ENCODE measurements at regions not wholly inside any gene's neighbourhood (a gene's known extent, or its start where the extent isn't known, plus 50 kb on each side); places are given as distances from the start of the nearest gene placed in this dataset.

GRCh38 chr4:20106921-20107320 lies 144.8 kb upstream of the SLIT2 start:
- H3K9me3 ChIP-seq, result peaks cover 0 to 4% (median 0%) of the 10 kb centered on the region in 12 donors
- 93 to 98% (median 98%) methylated on average over 2 of the region's 2 CpGs for WGBS, 4 donors
- no peak for DNase-seq
- no peak for TF ChIP-seq CTCF (IDR thresholded peaks at IDR 0.05)
- TF ChIP-seq POLR2A (IDR thresholded peaks at IDR 0.05), result no peak
- intact Hi-C loops (cut with DNase I), result no loop called here
- no peak overlapping the region for H3K27ac ChIP-seq
- H3K36me3 ChIP-seq, result no peaks in the 10 kb centered on the region
- no peak for ATAC-seq
- no peaks in the 10 kb centered on the region for H3K27me3 ChIP-seq
- H3K4me3 ChIP-seq, result no peak overlapping the region
- no peaks in the 10 kb centered on the region for H3K4me1 ChIP-seq

DNA sequence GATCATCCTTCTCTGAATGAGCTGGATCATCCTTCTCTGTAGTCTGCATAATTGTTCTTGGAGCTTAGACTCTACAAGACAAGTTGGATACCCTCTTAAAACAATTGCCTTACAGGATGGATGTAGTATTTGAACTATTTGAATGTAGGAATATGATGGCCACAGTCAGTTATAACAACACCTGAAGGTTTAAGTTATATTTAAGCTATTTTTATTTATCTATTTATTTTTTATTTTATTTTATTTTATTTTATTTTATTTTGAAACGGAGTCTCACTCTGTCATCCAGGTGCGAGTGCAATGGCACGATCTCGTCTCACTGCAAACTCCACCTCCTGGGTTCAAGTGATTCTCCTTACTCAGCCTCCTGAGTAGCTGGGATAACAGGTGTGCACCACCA lies 149.9 kb upstream of the SLIT2 start:
- Histone ChIP-seq H3K27me3 (no peaks in the 10 kb centered on the region), H3K27ac (no peak overlapping the region), H3K4me3 (no peak overlapping the region), H3K9me3 (no peaks in the 10 kb centered on the region), H3K4me1 (no peaks in the 10 kb centered on the region), H3K36me3 (no peaks in the 10 kb centered on the region)
- no peak for ATAC-seq
- DNase-seq, result no peak
- intact Hi-C loops (cut with DNase I), result no loop called here
- no peak for TF ChIP-seq CTCF (IDR thresholded peaks at IDR 0.05)
- TF ChIP-seq POLR2A (IDR thresholded peaks at IDR 0.05), result no peak
- WGBS, 4 donors, result 88 to 99% (median 95%) methylated on average over 4 of the region's 4 CpGs

DNA sequence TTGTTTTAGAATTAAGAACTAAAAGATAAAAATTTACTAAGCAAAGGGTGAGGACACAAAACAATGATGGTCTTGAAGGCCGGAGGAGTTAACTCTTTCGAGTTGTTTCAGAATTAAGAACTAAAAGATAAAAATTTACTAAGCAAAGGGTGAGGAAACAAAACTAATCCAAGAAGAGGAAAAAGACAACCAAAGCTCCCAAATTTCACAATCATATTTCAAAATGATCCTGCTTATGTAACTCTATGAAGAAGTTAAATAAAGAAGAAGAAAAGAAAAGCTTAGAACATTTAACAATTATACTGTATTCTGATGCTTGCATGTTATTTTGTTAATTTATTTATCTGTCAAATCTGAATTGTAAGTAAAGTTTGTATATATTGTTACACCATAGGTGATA lies 154.8 kb upstream of the SLIT2 start:
- intact Hi-C loops (cut with DNase I), result no loop called here
- TF ChIP-seq POLR2A (IDR thresholded peaks at IDR 0.05) (no peak), CTCF (IDR thresholded peaks at IDR 0.05) (no peak)
- DNase-seq, result no peak
- no peaks in the 10 kb centered on the region for H3K36me3 ChIP-seq
- no peak for ATAC-seq
- H3K9me3 ChIP-seq, result no peaks in the 10 kb centered on the region
- H3K4me1 ChIP-seq, result no peaks in the 10 kb centered on the region
- H3K27me3 ChIP-seq, result no peaks in the 10 kb centered on the region
- no peak overlapping the region for H3K27ac ChIP-seq
- H3K4me3 ChIP-seq, result no peak overlapping the region
- 70 to 87% (median 77%) methylated on average over 2 of the region's 2 CpGs for WGBS, 4 donors

- H3K4me1 ChIP-seq, result no peaks in the 10 kb centered on the region
- ATAC-seq, result peak in 1 of 4 donors; percentile 52
- no peaks in the 10 kb centered on the region for H3K27me3 ChIP-seq
- H3K4me3 ChIP-seq, result no peak overlapping the region
- intact Hi-C loops (cut with DNase I), result no loop called here
- no peak for TF ChIP-seq CTCF (IDR thresholded peaks at IDR 0.05)
- no peak for TF ChIP-seq POLR2A (IDR thresholded peaks at IDR 0.05)
- no peaks in the 10 kb centered on the region for H3K36me3 ChIP-seq
- no peaks in the 10 kb centered on the region for H3K9me3 ChIP-seq
- DNase-seq, result no peak
- H3K27ac ChIP-seq, result no peak overlapping the region
- WGBS, 4 donors, result 75 to 77% (median 76%) methylated on average over 4 of the region's 4 CpGs
Measured at GRCh38 chr4:20095805-20096541, 155.7 kb upstream of the SLIT2 start.

Data from heart left ventricle (tissue), 16 donors.